ENCODE measurements at regions not wholly inside any gene's neighbourhood (a gene's known extent, or its start where the extent isn't known, plus 50 kb on each side); places are given as distances from the start of the nearest gene placed in this dataset.

DNA sequence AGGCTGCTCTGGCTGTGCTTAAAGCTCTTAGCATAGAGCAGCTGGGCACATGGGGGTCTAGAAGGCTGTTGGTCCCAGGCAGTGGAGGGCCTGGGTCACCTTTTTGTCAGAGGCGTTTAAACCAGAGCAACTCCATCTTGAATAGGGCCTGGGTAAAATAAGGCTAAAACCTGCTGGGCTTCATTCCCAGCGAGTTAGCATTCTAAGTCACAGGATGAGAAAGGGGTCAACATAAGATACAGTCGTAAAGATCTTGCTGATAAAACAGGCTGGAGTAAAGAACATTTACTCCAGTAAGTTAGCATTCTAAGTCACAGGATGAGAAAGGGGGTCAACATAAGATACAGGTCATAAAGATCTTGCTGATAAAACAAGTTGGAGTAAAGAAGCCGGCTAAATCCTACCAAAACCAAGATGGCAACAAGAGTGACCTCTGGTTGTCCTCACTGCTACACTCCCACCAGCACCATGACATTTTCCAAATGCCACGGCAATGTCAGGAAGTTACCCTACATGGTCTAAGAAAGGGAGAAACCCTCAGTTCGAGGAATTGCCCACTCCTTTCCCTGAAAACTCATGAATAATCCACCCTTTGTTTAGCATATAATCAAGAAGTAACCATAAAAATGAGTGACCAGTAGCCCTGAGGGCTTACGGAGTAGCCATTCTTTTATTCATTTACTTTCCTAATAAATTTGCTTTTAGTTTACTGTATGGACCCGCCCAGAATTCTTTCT, 96.8 kb upstream of the PCBD1 start (continued):
- TF ChIP-seq, protein P1, sequence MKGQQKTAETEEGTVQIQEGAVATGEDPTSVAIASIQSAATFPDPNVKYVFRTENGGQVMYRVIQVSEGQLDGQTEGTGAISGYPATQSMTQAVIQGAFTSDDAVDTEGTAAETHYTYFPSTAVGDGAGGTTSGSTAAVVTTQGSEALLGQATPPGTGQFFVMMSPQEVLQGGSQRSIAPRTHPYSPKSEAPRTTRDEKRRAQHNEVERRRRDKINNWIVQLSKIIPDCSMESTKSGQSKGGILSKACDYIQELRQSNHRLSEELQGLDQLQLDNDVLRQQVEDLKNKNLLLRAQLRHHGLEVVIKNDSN (IDR thresholded peaks at IDR 0.05; ENCODE audit: borderline replicate concordance, low read depth): no peak
- TF ChIP-seq JUND (IDR thresholded peaks at IDR 0.05) (no peak), FOSL2 (IDR thresholded peaks at IDR 0.05; ENCODE audit: borderline replicate concordance, low read depth) (no peak), TEAD4 (IDR thresholded peaks at IDR 0.05; ENCODE audit: borderline replicate concordance, insufficient read depth) (no peak), EZH2phosphoT487 (IDR thresholded peaks at IDR 0.05; ENCODE audit: borderline replicate concordance, low read depth) (no peak), YY1 (IDR thresholded peaks at IDR 0.05; ENCODE audit: low read depth) (no peak), NRF1 (IDR thresholded peaks at IDR 0.05; ENCODE audit: low read depth, low read length) (no peak), POLR2AphosphoS5 (IDR thresholded peaks at IDR 0.05; ENCODE audit: low read depth, low read length) (no peak), MEF2A (IDR thresholded peaks at IDR 0.05; ENCODE audit: borderline replicate concordance, low read depth) (no peak), RFX5 (IDR thresholded peaks at IDR 0.05; ENCODE audit: low read length) (no peak)
- TF ChIP-seq, protein P2, sequence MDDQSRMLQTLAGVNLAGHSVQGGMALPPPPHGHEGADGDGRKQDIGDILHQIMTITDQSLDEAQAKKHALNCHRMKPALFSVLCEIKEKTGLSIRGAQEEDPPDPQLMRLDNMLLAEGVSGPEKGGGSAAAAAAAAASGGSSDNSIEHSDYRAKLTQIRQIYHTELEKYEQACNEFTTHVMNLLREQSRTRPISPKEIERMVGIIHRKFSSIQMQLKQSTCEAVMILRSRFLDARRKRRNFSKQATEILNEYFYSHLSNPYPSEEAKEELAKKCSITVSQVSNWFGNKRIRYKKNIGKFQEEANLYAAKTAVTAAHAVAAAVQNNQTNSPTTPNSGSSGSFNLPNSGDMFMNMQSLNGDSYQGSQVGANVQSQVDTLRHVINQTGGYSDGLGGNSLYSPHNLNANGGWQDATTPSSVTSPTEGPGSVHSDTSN (IDR thresholded peaks at IDR 0.05): no peak
- TF ChIP-seq, protein P3, sequence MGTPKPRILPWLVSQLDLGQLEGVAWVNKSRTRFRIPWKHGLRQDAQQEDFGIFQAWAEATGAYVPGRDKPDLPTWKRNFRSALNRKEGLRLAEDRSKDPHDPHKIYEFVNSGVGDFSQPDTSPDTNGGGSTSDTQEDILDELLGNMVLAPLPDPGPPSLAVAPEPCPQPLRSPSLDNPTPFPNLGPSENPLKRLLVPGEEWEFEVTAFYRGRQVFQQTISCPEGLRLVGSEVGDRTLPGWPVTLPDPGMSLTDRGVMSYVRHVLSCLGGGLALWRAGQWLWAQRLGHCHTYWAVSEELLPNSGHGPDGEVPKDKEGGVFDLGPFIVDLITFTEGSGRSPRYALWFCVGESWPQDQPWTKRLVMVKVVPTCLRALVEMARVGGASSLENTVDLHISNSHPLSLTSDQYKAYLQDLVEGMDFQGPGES (IDR thresholded peaks at IDR 0.05; ENCODE audit: low read depth, low read length): no peak

DNA sequence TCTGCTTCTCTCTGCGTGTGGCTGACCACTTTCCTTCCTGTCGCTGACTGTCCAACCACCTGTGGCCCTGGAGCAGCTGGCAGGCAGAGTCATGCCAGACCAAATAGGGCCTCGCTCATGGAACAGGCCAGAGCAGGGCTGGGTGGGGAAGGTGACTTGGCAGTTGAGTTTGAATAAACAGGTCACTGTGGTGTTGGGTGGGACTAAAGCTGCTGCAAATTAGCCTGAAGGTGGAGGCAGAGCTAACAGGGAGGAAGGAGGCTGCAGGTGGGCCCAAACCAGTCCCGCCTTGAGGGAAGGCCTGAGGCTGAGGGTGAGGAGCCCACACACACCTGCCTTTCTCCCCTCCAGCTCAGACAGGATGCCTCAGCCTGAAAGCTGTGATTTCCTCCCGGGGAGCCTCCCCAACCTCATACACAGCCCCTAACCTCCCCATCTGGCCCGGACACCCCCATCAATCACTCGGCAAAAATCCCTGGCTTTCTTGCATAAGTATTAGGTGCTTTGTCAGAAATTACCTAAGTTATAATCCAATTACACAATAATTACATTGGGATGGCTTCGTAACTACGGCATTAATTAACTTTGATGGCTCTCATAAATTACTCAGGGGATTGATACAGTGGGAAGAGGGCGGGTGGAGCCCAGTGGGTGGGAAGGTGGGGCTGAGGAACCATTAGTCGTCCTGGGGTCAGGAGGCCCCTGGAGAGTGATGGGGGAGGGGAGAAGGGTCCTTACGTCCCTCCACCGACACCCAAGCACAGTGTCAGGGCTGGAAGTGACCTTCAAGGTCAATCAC, 97.7 kb upstream of the PCBD1 start:
- no peak overlapping the region for H3K9ac ChIP-seq
- no peaks in the 10 kb centered on the region; the same call in 1 of the 2 replicates for H3K27me3 ChIP-seq (ENCODE audit: insufficient read depth)
- no peaks in the 10 kb centered on the region for H3K36me3 ChIP-seq (replicated peaks in 1 of 2; ENCODE audit: control insufficient read depth in 1 of 2, insufficient read depth in 2 of 2, low read length in 1 of 2)
- 59% methylated on average over 12 of the region's 13 CpGs for WGBS (ENCODE audit: low lambda C conversion rate)
- H3K79me2 ChIP-seq (ENCODE audit: insufficient read depth): no peaks in the 10 kb centered on the region
- no peaks in the 10 kb centered on the region for H3K9me2 ChIP-seq
- H3K4me2 ChIP-seq: no peak overlapping the region
- no peak overlapping the region for H3K4me3 ChIP-seq (ENCODE audit: low read depth in 2 of 2, low read length in 1 of 2)
- H3F3A ChIP-seq (replicated peaks; ENCODE audit: insufficient read depth): no peaks in the 10 kb centered on the region
- H2AFZ ChIP-seq (ENCODE audit: low read depth): no peak overlapping the region
- ChIA-PET POLR2A (no interaction called here), CTCF (no interaction called here)
- no peaks in the 10 kb centered on the region for H4K20me1 ChIP-seq (ENCODE audit: insufficient read depth)
- H3K4me1 ChIP-seq (ENCODE audit: control insufficient read depth in 1 of 2, insufficient read depth in 2 of 2, low read depth in 1 of 2, low read length in 1 of 2): no peaks in the 10 kb centered on the region; a peak in 1 of 4 replicates
- no peak overlapping the region for H3K27ac ChIP-seq (ENCODE audit: low read depth in 2 of 2, low read length in 1 of 2)
- no peak for DNase-seq
- no peaks in the 10 kb centered on the region for H3K9me3 ChIP-seq
- TF ChIP-seq TEAD4 (IDR thresholded peaks at IDR 0.05; ENCODE audit: borderline replicate concordance, insufficient read depth) (no peak), NFIC (IDR thresholded peaks at IDR 0.05; ENCODE audit: borderline replicate concordance) (no peak), GATA2 (CRISPR knock-in tag; IDR thresholded peaks at IDR 0.05) (no peak), TAF1 (IDR thresholded peaks at IDR 0.05; ENCODE audit: borderline replicate concordance, low read depth, low read length) (no peak), RCOR1 (IDR thresholded peaks at IDR 0.05; ENCODE audit: low read length) (no peak), FOXM1 (IDR thresholded peaks at IDR 0.05; ENCODE audit: low read depth) (no peak), NRF1 (IDR thresholded peaks at IDR 0.05; ENCODE audit: low read depth, low read length) (no peak), FOXJ3 (CRISPR knock-in tag; IDR thresholded peaks at IDR 0.05) (no peak)
- TF ChIP-seq, protein P3 (IDR thresholded peaks at IDR 0.05; ENCODE audit: low read depth, low read length): no peak
- TF ChIP-seq, protein P4, sequence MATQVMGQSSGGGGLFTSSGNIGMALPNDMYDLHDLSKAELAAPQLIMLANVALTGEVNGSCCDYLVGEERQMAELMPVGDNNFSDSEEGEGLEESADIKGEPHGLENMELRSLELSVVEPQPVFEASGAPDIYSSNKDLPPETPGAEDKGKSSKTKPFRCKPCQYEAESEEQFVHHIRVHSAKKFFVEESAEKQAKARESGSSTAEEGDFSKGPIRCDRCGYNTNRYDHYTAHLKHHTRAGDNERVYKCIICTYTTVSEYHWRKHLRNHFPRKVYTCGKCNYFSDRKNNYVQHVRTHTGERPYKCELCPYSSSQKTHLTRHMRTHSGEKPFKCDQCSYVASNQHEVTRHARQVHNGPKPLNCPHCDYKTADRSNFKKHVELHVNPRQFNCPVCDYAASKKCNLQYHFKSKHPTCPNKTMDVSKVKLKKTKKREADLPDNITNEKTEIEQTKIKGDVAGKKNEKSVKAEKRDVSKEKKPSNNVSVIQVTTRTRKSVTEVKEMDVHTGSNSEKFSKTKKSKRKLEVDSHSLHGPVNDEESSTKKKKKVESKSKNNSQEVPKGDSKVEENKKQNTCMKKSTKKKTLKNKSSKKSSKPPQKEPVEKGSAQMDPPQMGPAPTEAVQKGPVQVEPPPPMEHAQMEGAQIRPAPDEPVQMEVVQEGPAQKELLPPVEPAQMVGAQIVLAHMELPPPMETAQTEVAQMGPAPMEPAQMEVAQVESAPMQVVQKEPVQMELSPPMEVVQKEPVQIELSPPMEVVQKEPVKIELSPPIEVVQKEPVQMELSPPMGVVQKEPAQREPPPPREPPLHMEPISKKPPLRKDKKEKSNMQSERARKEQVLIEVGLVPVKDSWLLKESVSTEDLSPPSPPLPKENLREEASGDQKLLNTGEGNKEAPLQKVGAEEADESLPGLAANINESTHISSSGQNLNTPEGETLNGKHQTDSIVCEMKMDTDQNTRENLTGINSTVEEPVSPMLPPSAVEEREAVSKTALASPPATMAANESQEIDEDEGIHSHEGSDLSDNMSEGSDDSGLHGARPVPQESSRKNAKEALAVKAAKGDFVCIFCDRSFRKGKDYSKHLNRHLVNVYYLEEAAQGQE (IDR thresholded peaks at IDR 0.05; ENCODE audit: low read depth, low read length): no peak
- TF ChIP-seq, protein P2 (IDR thresholded peaks at IDR 0.05): no peak
